Trophoblast cell (in vitro differentiated cells and primary cell): ENCODE measurements at regions not wholly inside any gene's neighbourhood (a gene's known extent, or its start where the extent isn't known, plus 50 kb on each side); places are given as distances from the start of the nearest gene placed in this dataset.

Source experiments
- DNase-seq, 2 donors: peaks; one replicate each; pipeline ENCODE4 v3.0.0-alpha.2; 2016
- H2AFZ ChIP-seq: 2 replicates; pipeline ENCODE4 v1.6.1; 2013; ENCODE audit warnings: low read length, moderate library complexity, mild to moderate bottlenecking; ENCODE audit not compliant: insufficient read depth, poor library complexity
- H2AK5ac ChIP-seq: 2 replicates; pipeline ENCODE4 v1.6.1; 2013; ENCODE audit warnings: mild to moderate bottlenecking, low read length
- H2BK120ac ChIP-seq: 2 replicates; pipeline ENCODE4 v1.6.1; 2013; ENCODE audit warnings: low read length, mild to moderate bottlenecking, moderate library complexity; ENCODE audit not compliant: insufficient read depth, poor library complexity
- H2BK12ac ChIP-seq: 2 replicates; pipeline ENCODE4 v1.6.1; 2013; ENCODE audit warnings: mild to moderate bottlenecking, low read length, moderate library complexity
- H2BK5ac ChIP-seq: 2 replicates; pipeline ENCODE4 v1.6.1; 2013; ENCODE audit warnings: low read length, low read depth, moderate library complexity, mild to moderate bottlenecking; ENCODE audit not compliant: poor library complexity
- H3K14ac ChIP-seq: 2 replicates; pipeline ENCODE4 v1.6.1; 2013; ENCODE audit warnings: mild to moderate bottlenecking, low read length
- H3K18ac ChIP-seq: 2 replicates; pipeline ENCODE4 v1.6.1; 2013; ENCODE audit warnings: mild to moderate bottlenecking, low read length
- H3K23ac ChIP-seq: 2 replicates; pipeline ENCODE4 v1.6.1; 2013; ENCODE audit warnings: low read length
- H3K27ac ChIP-seq: 2 replicates; pipeline ENCODE4 v1.5.1; 2013; ENCODE audit warnings: low read depth, mild to moderate bottlenecking, inconsistent platforms, low read length, moderate library complexity
- H3K27me3 ChIP-seq: 2 replicates; pipeline ENCODE4 v1.6.1; 2013; ENCODE audit warnings: inconsistent platforms, mild to moderate bottlenecking, low read length, moderate library complexity; ENCODE audit not compliant: insufficient read depth
- H3K36me3 ChIP-seq, 2 experiments: 1 replicate in 1 of 2; 2 replicates in 1 of 2; pipeline ENCODE4 v1.6.1; 2013; ENCODE audit warnings: low read length in 2 of 2, mild to moderate bottlenecking in 2 of 2, moderate library complexity in 1 of 2; ENCODE audit not compliant: insufficient read depth in 2 of 2, control insufficient read depth in 1 of 2
- H3K4ac ChIP-seq: 2 replicates; pipeline ENCODE4 v1.6.1; 2013; ENCODE audit warnings: low read depth, mild to moderate bottlenecking, low read length, moderate library complexity
- H3K4me1 ChIP-seq, 2 experiments: 1 replicate in 1 of 2; 2 replicates in 1 of 2; pipeline ENCODE4 v1.6.1; 2013; ENCODE audit warnings: low read length in 2 of 2, mild to moderate bottlenecking in 2 of 2, moderate library complexity in 1 of 2; ENCODE audit not compliant: insufficient read depth in 2 of 2, control insufficient read depth in 1 of 2
- H3K4me2 ChIP-seq: 2 replicates; pipeline ENCODE4 v1.6.1; 2013; ENCODE audit warnings: inconsistent platforms, mild to moderate bottlenecking, low read length, moderate library complexity
- H3K4me3 ChIP-seq: 2 replicates; pipeline ENCODE4 v1.5.1; 2013; ENCODE audit warnings: mild to moderate bottlenecking, low read depth, low read length, inconsistent platforms
- H3K79me1 ChIP-seq: one replicate; pipeline ENCODE4 v1.6.1; 2013; ENCODE audit warnings: low read length
- H3K79me2 ChIP-seq: 2 replicates; pipeline ENCODE4 v1.6.1; 2013; ENCODE audit warnings: low read length, mild to moderate bottlenecking; ENCODE audit not compliant: control insufficient read depth, insufficient read depth, poor library complexity
- H3K9ac ChIP-seq: 2 replicates; pipeline ENCODE4 v1.6.1; 2013; ENCODE audit warnings: mild to moderate bottlenecking, low read length
- H3K9me3 ChIP-seq: 2 replicates; pipeline ENCODE4 v1.6.1; 2013; ENCODE audit warnings: low read depth, mild to moderate bottlenecking, control low read depth, inconsistent platforms, low read length; ENCODE audit not compliant: insufficient read depth
- H4K12ac ChIP-seq: 2 replicates; pipeline ENCODE4 v1.6.1; 2013; ENCODE audit warnings: low read depth, mild to moderate bottlenecking, low read length, moderate library complexity
- H4K8ac ChIP-seq: 2 replicates; pipeline ENCODE4 v1.6.1; 2013; ENCODE audit warnings: low read depth, mild to moderate bottlenecking, low read length, moderate library complexity
- H4K91ac ChIP-seq: one replicate; pipeline ENCODE4 v1.6.1; 2013; ENCODE audit warnings: low read depth, mild to moderate bottlenecking, low read length, moderate library complexity
- WGBS: extraction: QIAGEN DNeasy Blood & Tissue Kit; methylation state at CpG from one replicate; pipeline ENCODE4 v1.1.7; 2013; ENCODE audit warnings: missing lambda C conversion rate; ENCODE audit not compliant: insufficient read length, insufficient coverage; ENCODE audit errors: extremely low coverage; 5-methylcytosine and 5-hydroxymethylcytosine counted together

DNA sequence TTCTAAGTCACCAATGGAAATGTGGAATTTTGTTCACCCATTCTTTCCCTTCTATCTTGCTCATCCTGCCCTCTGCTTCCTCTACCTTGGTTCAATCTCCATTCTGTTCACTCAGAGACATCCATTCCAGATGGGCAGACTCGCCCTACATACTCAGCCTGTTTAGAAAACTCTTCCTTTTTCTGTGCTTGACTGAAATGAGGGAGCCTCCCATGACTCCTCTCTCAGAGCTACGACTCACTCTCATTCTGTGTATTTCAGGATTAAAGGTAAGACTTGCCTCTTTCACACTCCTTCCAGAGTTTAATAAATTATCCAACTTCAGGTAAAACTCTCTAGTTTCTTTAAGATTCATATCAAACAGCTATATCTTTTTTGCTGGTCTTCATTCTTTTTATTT is 182.8 kb downstream of the HS3ST3A1 start:
- WGBS = no CpG with 5 or more reads among the region's 2 CpGs
- H4K91ac ChIP-seq = no peak overlapping the region

GRCh38 chr17:13417381-13417950 is 184.3 kb downstream of the HS3ST3A1 start:
- no peak overlapping the region for H3K14ac ChIP-seq
- no peak overlapping the region for H2BK12ac ChIP-seq
- no peak overlapping the region for H4K91ac ChIP-seq
- WGBS = no CpG with 5 or more reads among the region's 2 CpGs
- no peak overlapping the region for H3K4me3 ChIP-seq
- DNase-seq = no peak
- H3K27me3 ChIP-seq = no peaks in the 10 kb centered on the region
- H3K79me1 ChIP-seq = no peaks in the 10 kb centered on the region
- no peak overlapping the region for H2BK120ac ChIP-seq
- H3K36me3 ChIP-seq = no peaks in the 10 kb centered on the region
- no peak overlapping the region for H4K8ac ChIP-seq
- no peak overlapping the region for H3K23ac ChIP-seq
- no peaks in the 10 kb centered on the region for H3K79me2 ChIP-seq
- no peak overlapping the region for H3K4me2 ChIP-seq
- no peak overlapping the region for H3K9ac ChIP-seq
- H2BK5ac ChIP-seq = no peak overlapping the region
- no peak overlapping the region for H3K18ac ChIP-seq
- H3K4ac ChIP-seq = no peak overlapping the region
- no peak overlapping the region for H4K12ac ChIP-seq
- H3K4me1 ChIP-seq = no peaks in the 10 kb centered on the region
- no peak overlapping the region for H3K27ac ChIP-seq
- H3K9me3 ChIP-seq = no peaks in the 10 kb centered on the region
- H2AFZ ChIP-seq = no peak overlapping the region
- no peak overlapping the region for H2AK5ac ChIP-seq

More for the DNA sequence above, 182.8 kb downstream of the HS3ST3A1 start:
- no peaks in the 10 kb centered on the region for H3K9me3 ChIP-seq
- H2AFZ ChIP-seq = no peak overlapping the region
- no peak overlapping the region for H3K4ac ChIP-seq
- H3K4me1 ChIP-seq = no peaks in the 10 kb centered on the region
- no peaks in the 10 kb centered on the region for H3K79me1 ChIP-seq
- no peak overlapping the region for H2BK5ac ChIP-seq
- no peak overlapping the region for H3K14ac ChIP-seq
- no peaks in the 10 kb centered on the region for H3K27me3 ChIP-seq
- no peak overlapping the region for H4K12ac ChIP-seq
- no peak overlapping the region for H3K27ac ChIP-seq
- no peak overlapping the region for H3K18ac ChIP-seq
- DNase-seq = no peak
- H2BK120ac ChIP-seq = no peak overlapping the region
- H4K8ac ChIP-seq = no peak overlapping the region
- no peak overlapping the region for H3K23ac ChIP-seq
- no peaks in the 10 kb centered on the region for H3K36me3 ChIP-seq
- no peak overlapping the region for H3K4me2 ChIP-seq
- no peak overlapping the region for H2BK12ac ChIP-seq
- no peak overlapping the region for H3K4me3 ChIP-seq
- H3K79me2 ChIP-seq = no peaks in the 10 kb centered on the region
- H3K9ac ChIP-seq = no peak overlapping the region
- H2AK5ac ChIP-seq = no peak overlapping the region

DNA sequence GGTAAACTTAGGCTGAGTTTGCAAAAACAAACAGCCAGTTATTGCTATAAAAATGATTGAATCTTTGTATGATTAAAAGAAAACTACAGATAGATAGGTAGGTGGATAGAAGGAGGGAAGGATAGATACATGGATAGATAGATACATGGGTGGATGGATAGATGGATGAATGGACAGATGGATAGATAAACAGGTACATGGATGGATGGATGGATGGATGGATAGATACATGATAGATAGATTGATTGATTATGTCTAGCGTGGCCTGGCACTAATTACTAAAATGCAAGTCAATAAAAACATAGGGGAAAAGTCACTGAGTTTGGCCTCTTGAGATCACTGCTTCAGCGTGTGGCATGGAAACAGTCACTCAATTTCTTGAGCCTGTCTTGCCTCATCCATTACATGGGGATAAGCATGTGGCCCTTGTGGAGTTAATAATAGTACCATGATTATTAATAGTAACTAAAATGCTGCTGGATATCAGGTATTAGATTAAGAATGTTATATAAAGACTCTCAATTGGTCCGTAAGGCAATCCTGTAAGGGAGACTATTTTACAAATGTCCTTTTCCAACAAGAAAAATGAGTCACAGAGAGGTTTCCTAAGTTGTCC is 184.9 kb downstream of the HS3ST3A1 start:
- Histone ChIP-seq H3K23ac (no peak overlapping the region), H2BK12ac (no peak overlapping the region), H2BK120ac (no peak overlapping the region), H3K4ac (no peak overlapping the region), H3K18ac (no peak overlapping the region), H3K4me1 (no peaks in the 10 kb centered on the region), H4K91ac (no peak overlapping the region), H2AK5ac (no peak overlapping the region), H3K9ac (no peak overlapping the region), H4K12ac (no peak overlapping the region), H4K8ac (no peak overlapping the region), H3K36me3 (no peaks in the 10 kb centered on the region), H3K4me2 (no peak overlapping the region), H3K27me3 (no peaks in the 10 kb centered on the region), H3K79me1 (no peaks in the 10 kb centered on the region), H3K27ac (no peak overlapping the region), H2AFZ (no peak overlapping the region), H2BK5ac (no peak overlapping the region), H3K9me3 (no peaks in the 10 kb centered on the region), H3K4me3 (no peak overlapping the region), H3K14ac (no peak overlapping the region), H3K79me2 (no peaks in the 10 kb centered on the region)
- DNase-seq = no peak
- WGBS = no CpG with 5 or more reads among the region's 3 CpGs

- no peaks in the 10 kb centered on the region for H3K36me3 ChIP-seq
- H2BK12ac ChIP-seq = no peak overlapping the region
- H3K4me2 ChIP-seq = no peak overlapping the region
- no peak overlapping the region for H3K4me3 ChIP-seq
- H3K79me2 ChIP-seq = no peaks in the 10 kb centered on the region
- no peak overlapping the region for H2BK5ac ChIP-seq
- H2AFZ ChIP-seq = no peak overlapping the region
- H2BK120ac ChIP-seq = no peak overlapping the region
- H3K9me3 ChIP-seq = no peaks in the 10 kb centered on the region
- H4K91ac ChIP-seq = no peak overlapping the region
- no peak overlapping the region for H4K12ac ChIP-seq
- no peak overlapping the region for H4K8ac ChIP-seq
- H3K23ac ChIP-seq = no peak overlapping the region
- no peaks in the 10 kb centered on the region for H3K79me1 ChIP-seq
- no peak for DNase-seq
- H3K4me1 ChIP-seq = no peaks in the 10 kb centered on the region
- no peak overlapping the region for H3K18ac ChIP-seq
- H3K27ac ChIP-seq = no peak overlapping the region
- H2AK5ac ChIP-seq = no peak overlapping the region
- H3K27me3 ChIP-seq = no peaks in the 10 kb centered on the region
- H3K4ac ChIP-seq = no peak overlapping the region
- H3K14ac ChIP-seq = no peak overlapping the region
- no peak overlapping the region for H3K9ac ChIP-seq
- WGBS = no CpG with 5 or more reads among the region's 13 CpGs
Observed at GRCh38 chr17:13415871-13416416, 185.8 kb downstream of the HS3ST3A1 start.
